ENCODE measurements at regions not wholly inside any gene's neighbourhood (a gene's known extent, or its start where the extent isn't known, plus 50 kb on each side); places are given as distances from the start of the nearest gene placed in this dataset.

DNA sequence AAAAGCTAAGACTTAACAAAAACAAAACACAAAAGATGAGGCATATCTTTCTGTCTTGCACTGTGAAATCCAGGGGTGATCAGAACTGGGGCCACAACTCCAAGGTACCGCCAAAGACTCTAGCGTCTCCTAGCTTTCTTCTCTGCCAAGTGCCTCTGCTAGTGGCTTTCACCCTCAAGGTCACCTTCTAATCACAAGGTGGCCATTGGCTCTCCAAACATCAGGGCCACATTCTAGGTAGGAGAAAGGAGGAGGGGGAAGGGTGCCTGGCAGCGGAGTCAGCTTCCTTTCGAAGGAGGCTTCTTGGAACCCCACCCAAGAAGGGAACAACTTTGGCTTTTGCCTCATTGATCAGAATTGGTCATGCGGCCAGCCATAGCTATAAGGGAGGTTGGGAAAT, 168.8 kb upstream of the SMAD3 start (continued):
- TF ChIP-seq HLTF (IDR thresholded peaks at IDR 0.05) = no peak
- no peak for TF ChIP-seq THRB (CRISPR knock-in tag; conservative IDR thresholded peaks at IDR 0.05)
- TF ChIP-seq TARDBP (IDR thresholded peaks at IDR 0.05) = no peak
- no peak for TF ChIP-seq ZKSCAN1 (IDR thresholded peaks at IDR 0.05; ENCODE audit: low read depth, low read length)
- TF ChIP-seq HSF4 (CRISPR knock-in tag; IDR thresholded peaks at IDR 0.05; ENCODE audit: borderline replicate concordance) = no peak
- no peak for TF ChIP-seq DACH1 (IDR thresholded peaks at IDR 0.05; ENCODE audit: partially characterized antibody)
- no peak for TF ChIP-seq ERF (CRISPR knock-in tag; IDR thresholded peaks at IDR 0.05)
- TF ChIP-seq HNRNPK (IDR thresholded peaks at IDR 0.05; ENCODE audit: low read depth, low read length, poor library complexity, severe bottlenecking) = no peak
- 0 out of 2 replicates have a peak, but pooled peaks have one; percentile 15 for TF ChIP-seq CTBP1 (IDR thresholded peaks at IDR 0.05; ENCODE audit: borderline replicate concordance)
- TF ChIP-seq NBN (IDR thresholded peaks at IDR 0.05; ENCODE audit: low read depth) = no peak
- TF ChIP-seq MED1 (CRISPR knock-in tag; IDR thresholded peaks at IDR 0.05; ENCODE audit: borderline replicate concordance) = no peak
- no peak for TF ChIP-seq MIER1 (IDR thresholded peaks at IDR 0.05; ENCODE audit: low read depth)
- TF ChIP-seq CREB1 (IDR thresholded peaks at IDR 0.05) = no peak
- TF ChIP-seq CREB1 (CRISPR knock-in tag; IDR thresholded peaks at IDR 0.05) = no peak
- TF ChIP-seq DNMT1 (IDR thresholded peaks at IDR 0.05) = no peak
- 0 out of 4 replicates have a peak, but pooled peaks of 1 of the 2 experiments have one; percentile 15 for TF ChIP-seq RAD21 (CRISPR knock-in tag; conservative IDR thresholded peaks at IDR 0.05 in 1 of 2, IDR thresholded peaks at IDR 0.05 in 1 of 2)
- no peak for TF ChIP-seq ZSCAN29 (IDR thresholded peaks at IDR 0.05)
- no peak for TF ChIP-seq NR2C1 (IDR thresholded peaks at IDR 0.05)
- TF ChIP-seq NR2C1 (tag; IDR thresholded peaks at IDR 0.05) = 0 out of 2 replicates have a peak, but pooled peaks have one; percentile 6
- TF ChIP-seq BMI1 (IDR thresholded peaks at IDR 0.05; ENCODE audit: low read length) = no peak
- peak in 1 of 3 experiments; percentile 36; a peak in 2 of 6 replicates for TF ChIP-seq CTCF (IDR thresholded peaks at IDR 0.05 in 2 of 3, conservative IDR thresholded peaks at IDR 0.05 in 1 of 3; ENCODE audit: insufficient read depth in 2 of 3, low read depth in 1 of 3, low read length in 3 of 3)
- no peak for TF ChIP-seq GTF2E2 (tag; IDR thresholded peaks at IDR 0.05)
- no peak for TF ChIP-seq MAFK (IDR thresholded peaks at IDR 0.05; ENCODE audit: low read length)
- TF ChIP-seq PTBP1 (IDR thresholded peaks at IDR 0.05; ENCODE audit: low read depth, low read length) = no peak
- no peak for TF ChIP-seq NCOR1 (IDR thresholded peaks at IDR 0.05)
- no peak for TF ChIP-seq MCM7 (IDR thresholded peaks at IDR 0.05)
- TF ChIP-seq KHSRP (IDR thresholded peaks at IDR 0.05) = no peak
- no peak for TF ChIP-seq POLR2AphosphoS2 (IDR thresholded peaks at IDR 0.05; ENCODE audit: low read length)
- no peak for TF ChIP-seq BDP1 (IDR thresholded peaks at IDR 0.05; ENCODE audit: insufficient read depth, insufficient read length)
- TF ChIP-seq ZNF699 (CRISPR knock-in tag; IDR thresholded peaks at IDR 0.05; ENCODE audit: insufficient replicate concordance) = no peak
- TF ChIP-seq ZC3H11A (IDR thresholded peaks at IDR 0.05; ENCODE audit: low read depth, low read length) = no peak
- no peak for TF ChIP-seq ATF7 (IDR thresholded peaks at IDR 0.05)
- TF ChIP-seq ZNF282 (CRISPR knock-in tag; IDR thresholded peaks at IDR 0.05) = no peak
